GM23338 (cell line): ENCODE measurements at regions not wholly inside any gene's neighbourhood (a gene's known extent, or its start where the extent isn't known, plus 50 kb on each side); places are given as distances from the start of the nearest gene placed in this dataset.

Source experiments
- ATAC-seq: fragments of 200-7000 bp; cut with Tn5 transposase; 3 replicates; pipeline ENCODE4 v1.9.1; 2020
- DNase-seq: peaks from one replicate; pipeline ENCODE4 v3.0.0-alpha.2; 2015; ENCODE audit warnings: low spot score
- H2AFZ ChIP-seq: fragments of 200-600 bp; sonication (generic); 2 replicates; pipeline ENCODE4 v1.8.0; 2016; ENCODE audit warnings: antibody characterized with exemption, mild to moderate bottlenecking, moderate library complexity
- H3F3A ChIP-seq: fragments of 200-600 bp; sonication (generic); replicated peaks from 2 replicates; pipeline ENCODE4 v1.8.0; 2017; ENCODE audit warnings: antibody characterized with exemption, mixed run types, low read depth
- H3K27ac ChIP-seq: fragments of 200-600 bp; sonication (generic); 2 replicates; pipeline ENCODE4 v1.6.1; 2016; ENCODE audit warnings: low read depth
- H3K27me3 ChIP-seq: fragments of 200-600 bp; sonication (generic); 2 replicates; pipeline ENCODE4 v1.8.0; 2016; ENCODE audit warnings: mild to moderate bottlenecking, mixed run types, moderate library complexity; ENCODE audit not compliant: insufficient read depth
- H3K36me3 ChIP-seq: fragments of 200-600 bp; sonication (generic); 2 replicates; pipeline ENCODE4 v1.8.0; 2016; ENCODE audit warnings: mild to moderate bottlenecking; ENCODE audit not compliant: insufficient read depth
- H3K4me1 ChIP-seq: fragments of 200-600 bp; sonication (generic); 2 replicates; pipeline ENCODE4 v1.8.0; 2016; ENCODE audit warnings: mild to moderate bottlenecking, moderate library complexity; ENCODE audit not compliant: insufficient read depth
- H3K4me2 ChIP-seq: fragments of 200-600 bp; sonication (generic); 2 replicates; pipeline ENCODE4 v1.7.1; 2017; ENCODE audit warnings: mixed run types
- H3K4me3 ChIP-seq: fragments of 200-600 bp; sonication (generic); 2 replicates; pipeline ENCODE4 v1.6.1; 2016; ENCODE audit warnings: mixed run types
- H3K79me2 ChIP-seq: fragments of 200-600 bp; sonication (generic); replicated peaks from 2 replicates; pipeline ENCODE4 v1.8.0; 2017; ENCODE audit warnings: mild to moderate bottlenecking; ENCODE audit not compliant: insufficient read depth
- H3K9me2 ChIP-seq: fragments of 200-600 bp; sonication (generic); 2 replicates; pipeline ENCODE4 v1.8.0; 2017; ENCODE audit not compliant: insufficient read depth
- H4K20me1 ChIP-seq: fragments of 200-600 bp; sonication (generic); replicated peaks from 2 replicates; pipeline ENCODE4 v1.8.0; 2017; ENCODE audit warnings: mild to moderate bottlenecking; ENCODE audit not compliant: insufficient read depth
- H3K27ac Mint-ChIP-seq: 2 replicates; pipeline ENCODE4 v1.8.0; 2020; ENCODE audit warnings: inconsistent platforms, mild to moderate bottlenecking, moderate library complexity, mixed read lengths
- H3K27me3 Mint-ChIP-seq: 3 replicates; pipeline ENCODE4 v1.8.0; 2022; ENCODE audit warnings: low read depth, mild to moderate bottlenecking, moderate library complexity, mixed read lengths, inconsistent platforms; ENCODE audit not compliant: insufficient read depth, poor library complexity
- H3K36me3 Mint-ChIP-seq: 3 replicates; pipeline ENCODE4 v1.8.0; 2021; ENCODE audit warnings: low read depth, mild to moderate bottlenecking, inconsistent platforms, moderate library complexity, mixed read lengths
- H3K4me1 Mint-ChIP-seq: 3 replicates; pipeline ENCODE4 v1.8.0; 2020; ENCODE audit warnings: mild to moderate bottlenecking, inconsistent platforms, mixed read lengths
- H3K4me3 Mint-ChIP-seq: 3 replicates; pipeline ENCODE4 v1.8.0; 2021; ENCODE audit warnings: moderate library complexity, mild to moderate bottlenecking, inconsistent platforms, mixed read lengths
- H3K9me3 Mint-ChIP-seq: 3 replicates; pipeline ENCODE4 v1.8.0; 2020; ENCODE audit warnings: moderate library complexity, mild to moderate bottlenecking, inconsistent platforms, mixed read lengths
- CTCF ChIP-seq, 2 experiments: fragments of 200-600 bp in 1 of 2; sonication (generic) in 1 of 2; conservative IDR thresholded peaks; 2 replicates each; pipeline versions ENCODE4 v1.5.1 to v1.6.1; 2016 to 2017; ENCODE audit warnings: antibody characterized with exemption in 2 of 2, low read depth in 2 of 2, mild to moderate bottlenecking in 2 of 2, moderate library complexity in 1 of 2
- ETS1 ChIP-seq: IDR thresholded peaks from 2 replicates; pipeline ENCODE4 v1.6.1; 2016; ENCODE audit warnings: antibody characterized with exemption
- NANOG ChIP-seq: IDR thresholded peaks from 2 replicates; pipeline ENCODE4 v1.6.1; 2016; ENCODE audit warnings: antibody characterized with exemption, borderline replicate concordance
- POLR2AphosphoS5 ChIP-seq: IDR thresholded peaks from 2 replicates; pipeline ENCODE4 v1.6.1; 2016; ENCODE audit warnings: antibody characterized with exemption, low read depth
- REST ChIP-seq: IDR thresholded peaks from one replicate; pipeline ENCODE4 v1.6.1; 2018; ENCODE audit warnings: antibody characterized with exemption; ENCODE audit not compliant: unreplicated experiment
- STAT1 ChIP-seq: IDR thresholded peaks from one replicate; pipeline ENCODE4 v1.6.1; 2016; ENCODE audit warnings: antibody characterized with exemption; ENCODE audit not compliant: unreplicated experiment
- ZNF114 ChIP-seq: fragments of 250-450 bp; sonication (Bioruptor Pico); IDR thresholded peaks from 2 replicates; pipeline ENCODE4 v1.5.0; 2020; ENCODE audit warnings: mild to moderate bottlenecking, moderate library complexity
- ZNF331 ChIP-seq: fragments of 250-450 bp; sonication (Bioruptor Pico); IDR thresholded peaks from 2 replicates; pipeline ENCODE4 v1.5.0; 2020; ENCODE audit warnings: low read depth, mild to moderate bottlenecking, moderate library complexity

GRCh38 chr10:54962134-54962900, 161.3 kb upstream of the PCDH15 start (continued):
- TF ChIP-seq CTCF (conservative IDR thresholded peaks at IDR 0.05; ENCODE audit: low read depth in 2 of 2) (no peak), ZNF331 (CRISPR knock-in tag) (no peak), ZNF114 (CRISPR knock-in tag) (no peak), STAT1 (no peak), ETS1 (no peak)

GRCh38 chr10:54961040-54961439, 160.0 kb upstream of the PCDH15 start:
- Histone ChIP-seq H3K36me3 (no peaks in the 10 kb centered on the region), H3K4me1 (no peaks in the 10 kb centered on the region), H3K4me2 (no peak overlapping the region), H3K27ac (no peak overlapping the region), H2AFZ (no peak overlapping the region), H3K27me3 (no peaks in the 10 kb centered on the region), H3K79me2 (no peaks in the 10 kb centered on the region), H3K9me2 (no peaks in the 10 kb centered on the region), H3K4me3 (no peak overlapping the region), H4K20me1 (no peaks in the 10 kb centered on the region), H3F3A (no peaks in the 10 kb centered on the region)
- peaks cover 7% of the 10 kb centered on the region; the same call in 2 of the 3 replicates for H3K36me3 Mint-ChIP-seq
- H3K27me3 Mint-ChIP-seq = peaks cover 4% of the 10 kb centered on the region
- peaks cover 26% of the 10 kb centered on the region for H3K9me3 Mint-ChIP-seq
- H3K27ac Mint-ChIP-seq = no peak overlapping the region
- TF ChIP-seq ETS1 (no peak), NANOG (no peak), REST (no peak), POLR2AphosphoS5 (no peak), CTCF (conservative IDR thresholded peaks at IDR 0.05; ENCODE audit: low read depth in 2 of 2) (no peak)
- no peak for ATAC-seq
- no peak overlapping the region for H3K4me3 Mint-ChIP-seq
- DNase-seq = no peak
- no peaks in the 10 kb centered on the region for H3K4me1 Mint-ChIP-seq
